Esophagus muscularis mucosa (tissue), 4 donors: ENCODE measurements at regions not wholly inside any gene's neighbourhood (a gene's known extent, or its start where the extent isn't known, plus 50 kb on each side); places are given as distances from the start of the nearest gene placed in this dataset.

ENCODE experiments used
- DNase-seq: peaks from one replicate; pipeline ENCODE4 v3.0.0-alpha.2; 2017; ENCODE audit errors: extremely low spot score
- H3K27ac ChIP-seq, 4 donors: fragments of 200-600 bp; sonication (generic); replicated peaks in 1 of 4; 1 replicate in 3 of 4; 2 replicates in 1 of 4; pipeline ENCODE4 v1.5.1; 2016 to 2019; ENCODE audit warnings: mild to moderate bottlenecking in 1 of 4
- H3K27me3 ChIP-seq, 4 donors: fragments of 200-600 bp; sonication (generic); one replicate each; pipeline versions ENCODE4 v1.5.1 to v1.6.0; 2016 to 2019
- H3K36me3 ChIP-seq, 4 donors: fragments of 200-600 bp; sonication (generic); one replicate each; pipeline ENCODE4 v1.5.1; 2016 to 2019
- H3K4me1 ChIP-seq, 4 donors: fragments of 200-600 bp; sonication (generic); one replicate each; pipeline ENCODE4 v1.5.1; 2016 to 2019
- H3K4me3 ChIP-seq, 4 donors: fragments of 200-600 bp; sonication (generic); 1 replicate in 2 of 4; 2 replicates in 2 of 4; pipeline ENCODE4 v1.5.1; 2016 to 2019; ENCODE audit warnings: mild to moderate bottlenecking in 4 of 4, moderate library complexity in 1 of 4
- H3K9me3 ChIP-seq, 4 donors: fragments of 200-600 bp; sonication (generic); 1 replicate in 3 of 4; 2 replicates in 1 of 4; pipeline ENCODE4 v1.5.1; 2016 to 2019
- CTCF ChIP-seq, 3 experiments: fragments of 200-600 bp in 2 of 3; fragments of 450-650 bp in 1 of 3; sonication (generic) in 2 of 3; IDR thresholded peaks; one replicate each; pipeline ENCODE4 v1.5.1; 2017 to 2019; ENCODE audit warnings: antibody characterized with exemption in 3 of 3, mild to moderate bottlenecking in 2 of 3, moderate library complexity in 1 of 3
- EP300 ChIP-seq: sonication (generic); formaldehyde crosslinking; IDR thresholded peaks from one replicate; pipeline ENCODE4 v1.6.1; 2017; ENCODE audit warnings: antibody characterized with exemption
- POLR2A ChIP-seq: fragments of 450-650 bp; IDR thresholded peaks from one replicate; pipeline ENCODE4 v1.6.1; 2017; ENCODE audit warnings: antibody characterized with exemption, moderate library complexity, mild to moderate bottlenecking, low read depth
- POLR2AphosphoS5 ChIP-seq, 2 donors: sonication (generic); formaldehyde crosslinking; IDR thresholded peaks; one replicate each; pipeline ENCODE4 v1.6.1; 2017; ENCODE audit warnings: antibody characterized with exemption in 2 of 2
- WGBS: methylation state at CpG from one replicate; pipeline ENCODE4 v1.1.5; 2018; 5-methylcytosine and 5-hydroxymethylcytosine counted together
- intact Hi-C: fragments of 100-400 bp; cut with DNase I; formaldehyde crosslinking; loops from one replicate; pipeline ENCODE4 v1.15.1; 2023

- H3K4me3 ChIP-seq = no peak overlapping the region
- H3K27me3 ChIP-seq = no peaks in the 10 kb centered on the region
- no peak overlapping the region for H3K27ac ChIP-seq
- TF ChIP-seq EP300 (no peak), POLR2AphosphoS5 (IDR thresholded peaks at IDR 0.05) (no peak), POLR2A (no peak), CTCF (IDR thresholded peaks at IDR 0.05) (no peak)
- no peaks in the 10 kb centered on the region for H3K9me3 ChIP-seq
- intact Hi-C loops = no loop called here
- DNase-seq = no peak
- H3K4me1 ChIP-seq = no peaks in the 10 kb centered on the region
- WGBS = 80% methylated on average over 1 of the region's 1 CpG
- H3K36me3 ChIP-seq = no peaks in the 10 kb centered on the region
These were observed 335.5 kb downstream of the ADAMTS20 start for GRCh38 chr12:43216490-43216889.

GRCh38 chr12:43214166-43214565, 337.8 kb downstream of the ADAMTS20 start:
- H3K27ac ChIP-seq = no peak overlapping the region
- intact Hi-C loops = no loop called here
- H3K4me1 ChIP-seq = no peaks in the 10 kb centered on the region
- TF ChIP-seq CTCF (IDR thresholded peaks at IDR 0.05) (no peak), POLR2AphosphoS5 (IDR thresholded peaks at IDR 0.05) (no peak), EP300 (no peak), POLR2A (no peak)
- H3K9me3 ChIP-seq = no peaks in the 10 kb centered on the region
- no peak for DNase-seq
- no peak overlapping the region for H3K4me3 ChIP-seq
- no peaks in the 10 kb centered on the region for H3K36me3 ChIP-seq
- 83% methylated on average over 5 of the region's 5 CpGs for WGBS
- H3K27me3 ChIP-seq = no peaks in the 10 kb centered on the region

- H3K9me3 ChIP-seq = no peaks in the 10 kb centered on the region
- intact Hi-C loops = no loop called here
- H3K4me1 ChIP-seq = no peaks in the 10 kb centered on the region
- 93% methylated on average over 3 of the region's 3 CpGs for WGBS
- H3K27ac ChIP-seq = no peak overlapping the region
- no peaks in the 10 kb centered on the region for H3K36me3 ChIP-seq
- no peak for TF ChIP-seq POLR2AphosphoS5 (IDR thresholded peaks at IDR 0.05)
- TF ChIP-seq CTCF (IDR thresholded peaks at IDR 0.05) = no peak
- TF ChIP-seq POLR2A = no peak
- no peak for TF ChIP-seq EP300
- H3K4me3 ChIP-seq = no peak overlapping the region
- no peaks in the 10 kb centered on the region for H3K27me3 ChIP-seq
- no peak for DNase-seq
These were observed 338.4 kb downstream of the ADAMTS20 start for GRCh38 chr12:43213608-43214007.

GRCh38 chr12:43210485-43211192, 341.4 kb downstream of the ADAMTS20 start:
- DNase-seq = no peak
- no peak overlapping the region for H3K27ac ChIP-seq

More at GRCh38 chr12:43210485-43211192, 341.4 kb downstream of the ADAMTS20 start:
- no peaks in the 10 kb centered on the region for H3K9me3 ChIP-seq
- no peaks in the 10 kb centered on the region for H3K27me3 ChIP-seq
- WGBS = 65% methylated on average over 6 of the region's 6 CpGs
- no peak overlapping the region for H3K4me3 ChIP-seq
- H3K36me3 ChIP-seq = no peaks in the 10 kb centered on the region
- H3K4me1 ChIP-seq = no peaks in the 10 kb centered on the region
- intact Hi-C loops = no loop called here
- TF ChIP-seq EP300 = no peak
- no peak for TF ChIP-seq POLR2AphosphoS5 (IDR thresholded peaks at IDR 0.05)
- no peak for TF ChIP-seq POLR2A
- TF ChIP-seq CTCF (IDR thresholded peaks at IDR 0.05) = no peak
